ENCODE measurements at regions not wholly inside any gene's neighbourhood (a gene's known extent, or its start where the extent isn't known, plus 50 kb on each side); places are given as distances from the start of the nearest gene placed in this dataset.
A peak's percentile ranks its signal among the peaks of the same experiment; 100 is the strongest.
"Not testable (repeated sequence)": the region's sequence is repeated elsewhere in the genome, so short reads cannot be mapped to it uniquely, and the experiment has no call there.

DNA sequence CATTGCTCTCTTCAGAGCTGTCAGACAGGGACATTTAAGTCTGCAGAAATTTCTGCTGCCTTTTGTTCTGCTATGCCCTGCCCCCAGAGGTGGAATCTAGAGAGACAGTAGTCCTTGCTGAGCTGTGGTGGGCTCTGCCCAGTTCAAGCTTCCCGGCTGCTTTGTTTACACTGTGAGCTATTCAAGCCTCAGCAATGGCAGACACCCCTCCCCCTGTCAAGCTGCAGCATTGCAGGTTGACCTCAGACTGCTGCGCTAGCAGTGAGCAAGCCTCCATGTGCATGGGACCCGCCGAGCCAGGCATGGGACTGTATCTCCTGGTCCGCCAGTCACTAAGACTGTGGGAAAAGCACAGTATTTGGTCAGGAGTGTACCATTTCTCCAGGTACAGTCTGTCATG is 53.6 kb upstream of the MAPK10 start:
- not testable (repeated sequence) for DNase-seq

DNA sequence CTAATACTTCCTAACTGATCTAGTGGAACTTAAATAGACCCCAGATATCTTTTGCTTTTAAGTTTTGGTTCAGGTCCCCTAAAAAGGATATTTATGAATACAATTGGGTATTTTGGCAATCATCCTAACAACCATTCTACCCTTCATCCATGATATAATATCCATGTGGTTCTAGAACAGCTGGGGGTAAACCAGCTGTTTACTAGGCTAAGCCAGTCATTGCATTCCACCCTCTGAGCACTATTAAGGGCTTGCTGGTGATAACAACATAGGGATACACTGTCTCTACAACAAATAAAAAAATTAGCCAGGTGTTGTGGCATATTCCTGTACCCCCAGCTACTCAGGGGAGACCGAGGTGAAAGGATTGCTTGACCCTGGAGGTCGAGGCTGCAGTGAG is 54.8 kb upstream of the MAPK10 start:
- DNase-seq = no peak

DNA sequence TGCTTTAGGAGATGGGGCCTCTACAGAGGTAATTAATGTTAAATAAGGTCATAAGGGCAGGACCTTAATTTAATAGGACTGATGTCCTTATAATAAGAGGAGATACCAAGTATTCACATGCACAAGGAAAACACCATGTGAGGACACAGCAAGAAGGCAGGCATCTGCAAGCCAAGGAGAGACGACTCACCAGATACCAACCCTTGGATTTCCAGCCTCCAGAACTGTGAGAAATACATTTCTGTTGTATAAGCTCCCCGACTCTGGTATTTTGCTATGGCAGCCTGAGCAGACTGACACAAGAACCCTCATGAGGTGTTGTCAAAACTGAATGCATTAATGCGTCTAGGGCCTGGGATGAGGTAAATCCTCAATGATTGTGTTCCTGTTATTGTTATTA is 56.2 kb upstream of the MAPK10 start:
- DNase-seq = no peak

DNA sequence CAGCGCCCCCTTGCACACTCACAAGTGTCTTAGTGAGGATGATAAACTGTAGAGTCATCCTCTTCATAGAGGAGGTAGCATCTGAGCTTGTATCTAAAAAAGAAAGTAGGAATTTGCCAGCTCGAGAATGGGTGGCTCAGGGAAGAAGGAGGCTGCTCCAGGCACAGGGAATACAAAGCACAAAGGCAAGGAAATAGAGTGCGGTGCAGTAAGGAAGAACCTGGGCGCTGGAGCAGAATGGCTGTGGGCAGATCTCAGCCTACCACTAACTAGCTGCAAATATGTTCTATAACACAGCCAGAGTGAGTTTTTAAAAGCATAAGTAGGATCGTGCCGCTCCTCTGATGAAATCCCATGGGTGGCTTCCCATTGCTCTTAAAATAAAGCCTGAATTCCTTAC is 61.6 kb upstream of the MAPK10 start:
- DNase-seq = no peak

- DNase-seq = no peak
Measured at GRCh38 chr4:86431543-86432116, 71.8 kb upstream of the MAPK10 start.

GRCh38 chr4:86432559-86433134 is 72.8 kb upstream of the MAPK10 start:
- DNase-seq = no peak

DNA sequence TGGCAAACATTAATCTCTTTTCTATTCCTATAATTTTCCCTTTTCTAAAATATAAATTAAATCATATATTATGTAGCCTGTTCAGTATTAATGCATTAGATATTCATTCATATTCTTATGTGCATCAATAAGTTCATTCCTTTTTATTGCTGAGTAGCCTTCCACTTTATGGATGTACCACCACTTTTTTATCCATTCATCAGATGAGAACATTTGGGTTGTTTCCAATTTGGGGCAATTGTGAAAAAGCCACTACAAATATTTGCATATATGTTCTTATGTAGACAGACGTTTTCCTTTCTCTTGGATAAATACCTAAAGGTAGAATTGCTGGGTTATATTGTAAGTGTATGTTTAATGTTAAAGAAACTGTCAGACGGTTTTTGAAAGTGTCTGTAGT is 79.4 kb upstream of the MAPK10 start:
- DNase-seq = no peak

- DNase-seq = no peak
Measured at GRCh38 chr4:86441175-86441936, 81.5 kb upstream of the MAPK10 start.

- peak; percentile 3 for DNase-seq
Measured at GRCh38 chr4:86442881-86443280, 83.0 kb upstream of the MAPK10 start.

- DNase-seq = no peak
Measured at GRCh38 chr4:86443495-86443894, 83.6 kb upstream of the MAPK10 start.

DNA sequence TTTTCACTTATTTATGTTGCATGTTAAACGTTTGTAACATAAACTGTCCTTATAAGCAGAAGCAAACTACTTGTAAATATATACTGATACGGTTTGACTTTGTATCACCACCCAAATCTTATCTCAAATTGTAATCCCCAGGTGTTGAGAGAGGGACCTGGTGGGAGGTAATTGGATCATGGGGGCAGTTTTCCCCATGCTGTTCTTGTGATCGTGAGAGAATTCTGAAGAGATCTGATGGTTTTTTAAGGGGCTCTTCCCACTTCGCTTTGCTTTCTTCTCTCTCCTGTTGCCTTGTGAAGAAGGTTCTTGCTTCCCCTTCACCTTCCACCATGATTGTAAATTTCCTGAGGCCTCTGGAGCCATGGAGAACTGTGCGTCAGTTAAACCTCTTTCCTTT is 87.1 kb upstream of the MAPK10 start:
- DNase-seq = no peak

- DNase-seq = peak; percentile 27
Measured at GRCh38 chr4:86448871-86449270, 89.0 kb upstream of the MAPK10 start.

DNA sequence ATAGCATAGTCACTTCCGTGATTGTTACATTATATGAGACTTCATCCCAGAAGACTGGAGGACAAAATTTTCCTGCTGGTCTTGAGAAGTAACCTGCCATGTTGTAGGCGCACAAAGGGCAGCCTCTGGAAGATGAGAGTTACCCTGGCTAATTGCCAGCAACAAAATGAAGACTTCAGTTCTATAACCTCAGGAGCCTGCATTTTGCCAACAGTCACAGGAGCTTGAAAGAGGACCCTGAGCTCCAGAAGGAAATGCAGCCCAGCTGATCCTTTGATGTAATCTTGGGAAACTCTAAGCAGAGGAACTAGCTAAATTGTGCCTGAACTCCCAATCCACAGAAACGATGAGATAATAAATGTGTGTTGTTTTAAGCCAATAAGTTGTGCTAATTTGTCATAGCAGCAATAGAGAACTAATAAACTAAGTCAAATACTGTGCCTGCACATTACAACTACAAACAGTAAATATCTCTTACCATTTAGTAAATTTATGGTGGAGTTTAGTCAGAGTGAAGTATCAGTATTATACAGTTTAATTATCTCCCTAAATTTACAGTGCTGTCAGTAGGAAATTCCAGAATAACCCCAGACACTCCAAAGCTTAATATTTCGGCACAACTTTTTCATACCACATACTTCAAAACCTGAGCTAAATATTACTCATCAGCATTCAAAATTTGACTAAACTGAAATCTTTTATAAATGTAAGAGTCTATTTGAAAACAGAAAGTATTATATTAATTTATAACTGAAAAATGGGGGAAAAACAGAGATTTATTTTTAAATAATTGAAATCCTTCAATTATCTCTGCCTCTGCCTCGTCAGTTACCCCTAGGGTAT is 90.1 kb upstream of the MAPK10 start:
- no peak for DNase-seq

GRCh38 chr4:86450861-86451260 is 91.0 kb upstream of the MAPK10 start:
- no peak for DNase-seq

- no peak for DNase-seq
Measured at GRCh38 chr4:86451560-86452330, 91.9 kb upstream of the MAPK10 start.

DNA sequence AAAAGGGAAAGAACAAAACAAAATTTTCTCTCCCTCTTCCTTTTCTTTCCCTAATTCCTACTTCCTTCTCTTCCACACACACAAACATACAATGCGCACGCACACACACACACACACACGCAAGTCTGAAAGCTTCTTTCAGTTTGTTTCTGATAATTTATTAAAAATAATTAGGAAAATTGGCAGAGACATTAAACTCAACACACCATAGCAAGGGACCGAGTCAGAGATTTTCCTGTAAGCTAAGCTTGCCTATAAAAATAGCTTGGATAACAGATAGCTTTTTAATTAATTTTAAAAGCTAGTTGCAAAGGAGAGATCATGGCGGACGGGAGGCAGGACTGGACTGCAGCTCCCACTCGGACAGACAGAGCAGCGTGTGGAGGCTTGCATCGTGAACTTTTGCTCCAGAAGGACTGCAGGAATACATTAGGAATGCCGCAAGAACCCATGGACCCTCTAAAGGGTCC is 92.6 kb upstream of the MAPK10 start:
- DNase-seq = no peak

- peak; percentile 21 for DNase-seq
Measured at GRCh38 chr4:86452924-86453531, 93.2 kb upstream of the MAPK10 start.

- DNase-seq = not testable (repeated sequence)
Measured at GRCh38 chr4:86453611-86454072, 93.8 kb upstream of the MAPK10 start.

DNA sequence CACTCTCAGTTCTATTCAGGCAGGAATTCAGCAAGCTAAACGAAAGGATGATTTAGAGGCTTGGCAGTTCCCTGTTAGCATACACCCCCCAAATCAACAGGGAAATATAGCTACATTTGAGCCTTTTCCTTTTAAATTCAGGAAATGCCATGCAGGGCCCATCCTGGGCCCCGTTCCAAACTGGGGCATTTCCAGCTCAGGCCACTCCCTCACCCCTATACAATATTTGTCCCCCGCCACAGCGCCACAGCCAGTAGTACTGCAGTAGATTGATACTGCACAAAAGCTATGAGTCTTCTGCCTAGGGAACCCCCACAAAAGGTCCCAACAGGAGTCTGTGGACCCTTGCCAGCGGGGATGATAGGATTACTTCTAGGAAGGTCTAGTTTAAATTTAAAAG is 102.0 kb upstream of the MAPK10 start:
- no peak for DNase-seq

DNA sequence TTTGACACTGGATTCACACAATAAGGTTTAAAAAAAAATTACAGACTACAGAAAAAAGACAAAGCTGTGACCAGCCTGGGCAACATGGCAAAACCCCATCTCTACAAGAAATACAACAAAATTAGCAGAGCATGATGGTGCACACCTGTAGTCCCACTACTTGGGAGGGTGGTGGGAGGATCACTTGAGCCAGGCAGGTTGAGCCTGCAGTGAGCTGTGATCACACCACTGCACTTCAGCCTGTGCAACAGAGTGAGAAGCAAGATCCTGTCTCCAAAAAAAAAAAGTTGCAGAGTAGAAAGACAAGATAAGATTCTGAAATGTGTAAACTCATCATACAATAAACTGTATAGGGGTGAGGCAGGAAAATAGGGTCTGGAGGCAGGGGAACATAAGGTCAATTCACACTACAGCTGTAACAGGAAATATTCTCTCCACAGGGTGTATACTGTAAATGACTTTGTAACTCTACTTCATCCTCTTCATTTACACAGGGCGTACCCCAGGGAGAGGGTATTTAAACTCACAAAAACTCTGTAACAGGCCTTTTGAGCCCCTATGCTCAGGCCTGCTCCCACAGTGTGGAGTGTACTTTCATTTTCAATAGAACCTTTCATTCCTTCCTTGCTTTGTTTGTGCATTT is 112.6 kb upstream of the MAPK10 start:
- DNase-seq = no peak

DNA sequence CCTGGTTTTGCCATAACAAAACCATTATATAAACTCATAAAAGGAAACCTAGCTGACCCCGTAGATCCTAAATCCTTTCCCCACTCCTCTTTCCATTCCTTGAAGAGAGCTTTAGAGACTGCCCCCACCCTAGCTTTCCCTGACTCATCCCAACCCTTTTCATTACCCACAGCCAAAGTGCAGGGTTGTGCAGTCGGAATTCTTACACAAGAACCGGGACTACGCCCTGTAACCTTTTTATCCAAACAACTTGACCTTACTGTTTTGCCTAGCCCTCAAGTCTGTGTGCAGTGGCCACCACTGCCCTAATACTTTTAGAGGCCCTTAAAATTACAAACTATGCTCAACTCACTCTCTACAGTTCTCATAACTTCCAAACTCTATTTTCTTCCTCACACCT is 116.0 kb upstream of the PTPN13 start:
- DNase-seq = not testable (repeated sequence)

- DNase-seq = no peak
Measured at GRCh38 chr4:86481440-86481839, 112.7 kb upstream of the PTPN13 start.
